ENCODE measurements at regions not wholly inside any gene's neighbourhood (a gene's known extent, or its start where the extent isn't known, plus 50 kb on each side); places are given as distances from the start of the nearest gene placed in this dataset.

DNA sequence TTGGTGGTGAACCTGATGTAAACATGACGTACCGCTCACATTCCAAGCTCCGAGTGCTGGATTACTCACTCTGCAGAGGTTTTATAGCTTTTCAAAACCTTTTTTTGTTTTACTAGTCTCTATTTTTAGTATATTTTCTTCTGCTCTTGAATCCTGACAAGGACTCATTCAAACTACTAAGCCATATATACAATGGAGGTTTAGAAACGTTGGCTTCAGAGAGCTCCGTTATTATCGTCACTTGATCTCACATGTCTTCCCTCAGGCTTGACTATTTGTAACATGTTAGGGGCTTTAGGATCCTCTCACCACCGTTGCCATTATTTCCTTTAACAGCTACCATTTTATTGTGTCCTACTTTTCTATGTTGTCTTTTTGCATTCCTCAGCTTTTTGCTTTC, 1321.5 kb upstream of the FLRT2 start:
- Histone ChIP-seq H3K9me1 (replicated peaks; ENCODE audit: control insufficient read depth, extremely low read depth, insufficient read depth, low read length) (no peaks in the 10 kb centered on the region), H3K9me3 (replicated peaks; ENCODE audit: control insufficient read depth, insufficient read depth, low read length) (no peaks in the 10 kb centered on the region), H3K4me3 (replicated peaks in 1 of 3; ENCODE audit: insufficient read depth in 1 of 3, low read depth in 1 of 3, low read length in 3 of 3) (no peak overlapping the region), H2AFZ (ENCODE audit: low read depth, low read length) (no peak overlapping the region), H3K4me2 (ENCODE audit: insufficient read depth, low read length) (no peak overlapping the region), H3K27me3 (ENCODE audit: control insufficient read depth in 2 of 2, insufficient read depth in 2 of 2, low read length in 2 of 2) (no peaks in the 10 kb centered on the region), H3K4me1 (ENCODE audit: control insufficient read depth, extremely low read depth, insufficient read depth, low read length) (no peaks in the 10 kb centered on the region), H3K9ac (replicated peaks; ENCODE audit: extremely low read depth, insufficient read depth, low read length) (no peak overlapping the region), H3K79me2 (ENCODE audit: control insufficient read depth, insufficient read depth, low read length) (no peaks in the 10 kb centered on the region), H3K36me3 (ENCODE audit: control insufficient read depth in 2 of 2, extremely low read depth in 1 of 2, insufficient read depth in 2 of 2, low read length in 2 of 2) (no peaks in the 10 kb centered on the region), H4K20me1 (replicated peaks; ENCODE audit: control insufficient read depth, extremely low read depth, insufficient read depth, low read length) (no peaks in the 10 kb centered on the region), H3K27ac (ENCODE audit: insufficient read depth, low read depth, low read length) (no peak overlapping the region)
- CTCF ChIA-PET = interaction anchor here (0.7 kb wide), 1 partner anchor 1292 kb away, joined by 4 read pairs; no protein-coding TSS in a partner anchor
- POLR2A ChIA-PET = no interaction called here
- FAIRE-seq = no peak
- TF ChIP-seq FOS (IDR thresholded peaks at IDR 0.05; ENCODE audit: borderline replicate concordance, insufficient read depth, low read length) = no peak
- BruUV-seq (replicated peaks) = no TSS peak
- intact Hi-C loops (cut with micrococcal nuclease) (no loop called here), dilution Hi-C loops (cut with MboI; ENCODE audit: extremely low pct_ligation_motif_present, low sequenced_read_pairs) (no loop called here)
- DNase-seq (ENCODE audit: low read depth, low spot score) = no peak

DNA sequence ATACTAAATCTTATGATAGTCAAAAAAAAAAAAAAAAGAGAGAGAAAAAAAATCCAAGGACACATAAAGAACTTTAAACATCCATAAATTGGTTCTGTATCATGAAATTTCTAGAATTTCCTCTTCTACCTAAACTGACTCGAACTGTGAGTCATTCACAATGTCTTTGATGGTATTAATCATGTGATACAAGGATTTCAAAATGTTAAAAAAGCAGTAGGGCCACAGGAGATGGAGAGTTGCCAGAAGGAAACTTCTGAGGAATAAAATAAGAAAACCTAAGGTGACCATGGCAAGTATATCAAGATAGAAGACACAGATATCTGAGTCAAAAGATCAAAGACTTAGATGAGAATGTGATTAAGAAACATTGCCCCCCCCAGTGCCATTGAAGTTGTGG, 1320.9 kb upstream of the FLRT2 start:
- H3K27ac ChIP-seq (ENCODE audit: insufficient read depth, low read depth, low read length) = no peak overlapping the region
- BruUV-seq (replicated peaks) = no TSS peak
- CTCF ChIA-PET = interaction anchor here (0.7 kb wide), 2 partner anchors 418 to 1292 kb away, joined by 3 to 4 read pairs; no protein-coding TSS in a partner anchor

More for the DNA sequence above, 1320.9 kb upstream of the FLRT2 start:
- H3K4me1 ChIP-seq (ENCODE audit: control insufficient read depth, extremely low read depth, insufficient read depth, low read length) = no peaks in the 10 kb centered on the region
- H3K79me2 ChIP-seq (ENCODE audit: control insufficient read depth, insufficient read depth, low read length) = no peaks in the 10 kb centered on the region
- TF ChIP-seq GATA2 (IDR thresholded peaks at IDR 0.05; ENCODE audit: insufficient read depth, insufficient read length, low read depth, low read length) = no peak
- TF ChIP-seq MYC (IDR thresholded peaks at IDR 0.05; ENCODE audit: low read depth, low read length) = no peak
- TF ChIP-seq, protein P1, sequence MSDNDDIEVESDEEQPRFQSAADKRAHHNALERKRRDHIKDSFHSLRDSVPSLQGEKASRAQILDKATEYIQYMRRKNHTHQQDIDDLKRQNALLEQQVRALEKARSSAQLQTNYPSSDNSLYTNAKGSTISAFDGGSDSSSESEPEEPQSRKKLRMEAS (IDR thresholded peaks at IDR 0.05; ENCODE audit: insufficient read depth, insufficient read length) = no peak
- no peak for TF ChIP-seq FOS (IDR thresholded peaks at IDR 0.05; ENCODE audit: borderline replicate concordance, insufficient read depth, low read length)
- H3K9me3 ChIP-seq (replicated peaks; ENCODE audit: control insufficient read depth, insufficient read depth, low read length) = no peaks in the 10 kb centered on the region
- H3K27me3 ChIP-seq (ENCODE audit: control insufficient read depth in 2 of 2, insufficient read depth in 2 of 2, low read length in 2 of 2) = no peaks in the 10 kb centered on the region
- no peak overlapping the region for H2AFZ ChIP-seq (ENCODE audit: low read depth, low read length)
- no peaks in the 10 kb centered on the region for H3K36me3 ChIP-seq (ENCODE audit: control insufficient read depth in 2 of 2, extremely low read depth in 1 of 2, insufficient read depth in 2 of 2, low read length in 2 of 2)
- POLR2A ChIA-PET = no interaction called here
- H4K20me1 ChIP-seq (replicated peaks; ENCODE audit: control insufficient read depth, extremely low read depth, insufficient read depth, low read length) = no peaks in the 10 kb centered on the region
- dilution Hi-C loops (cut with MboI; ENCODE audit: extremely low pct_ligation_motif_present, low sequenced_read_pairs) = no loop called here
- no peak overlapping the region for H3K4me2 ChIP-seq (ENCODE audit: insufficient read depth, low read length)
- FAIRE-seq (no peak), DNase-seq (ENCODE audit: low read depth, low spot score) (no peak)
- H3K4me3 ChIP-seq (replicated peaks in 1 of 3; ENCODE audit: insufficient read depth in 1 of 3, low read depth in 1 of 3, low read length in 3 of 3) = no peak overlapping the region
- intact Hi-C loops (cut with micrococcal nuclease) = no loop called here
- no peak overlapping the region for H3K9ac ChIP-seq (replicated peaks; ENCODE audit: extremely low read depth, insufficient read depth, low read length)
- no peaks in the 10 kb centered on the region for H3K9me1 ChIP-seq (replicated peaks; ENCODE audit: control insufficient read depth, extremely low read depth, insufficient read depth, low read length)
